HepG2 (cell line): ENCODE measurements at regions not wholly inside any gene's neighbourhood (a gene's known extent, or its start where the extent isn't known, plus 50 kb on each side); places are given as distances from the start of the nearest gene placed in this dataset.

Source experiments
- ATAC-seq: fragments of 200-7000 bp; cut with Tn5 transposase; 3 replicates; pipeline ENCODE4 v1.9.1; 2020; ENCODE audit warnings: mild to moderate bottlenecking, moderate library complexity
- BruUV-seq: library from RNA; stranded (reverse); fragments of 400-500 nt; replicated peaks from 2 replicates; lab custom pipeline; 2021; lab: Mats Ljungman, UMichigan
- CTCF ChIA-PET: fragments of 300-600 bp; formaldehyde crosslinking; extraction: SDS; loops from one replicate; lab custom pipeline; 2021; ENCODE audit warnings: low total read pairs, inconsistent platforms, low intra/inter-chr PET ratio; lab: Yijun Ruan, JAX
- POLR2A ChIA-PET: fragments of 350-600 bp; sonication (Branson Sonifier 250); formaldehyde crosslinking; loops from one replicate; lab custom pipeline; 2020; ENCODE audit warnings: antibody characterized with exemption, inconsistent platforms; lab: Yijun Ruan, JAX
- DNase-seq: peaks from one replicate; pipeline ENCODE4 v3.0.0-alpha.2; 2015; ENCODE audit warnings: low spot score
- FAIRE-seq: peaks from 3 replicates; lab custom pipeline; 2011; peaks lifted over from hg19 to GRCh38; lab: Jason Lieb, UNC
- H2AFZ ChIP-seq: one replicate; pipeline ENCODE4 v1.6.1; 2011; ENCODE audit warnings: low read length, inconsistent platforms
- H3K27ac ChIP-seq: fragments of 300-600 bp; 3 replicates; pipeline ENCODE4 v1.8.0; 2011; ENCODE audit warnings: mixed run types, mild to moderate bottlenecking, mixed read lengths, low read length, inconsistent platforms; ENCODE audit not compliant: insufficient read depth; ENCODE audit errors: extremely low read length
- H3K27me3 ChIP-seq, 2 experiments: fragments of 200-600 bp in 1 of 2; 2 replicates in 1 of 2; 3 replicates in 1 of 2; pipeline versions ENCODE4 v1.6.0 to v1.8.0; 2011; ENCODE audit warnings: low read length in 2 of 2, mild to moderate bottlenecking in 2 of 2, moderate library complexity in 2 of 2, inconsistent platforms in 1 of 2; ENCODE audit not compliant: insufficient read depth in 2 of 2, control insufficient read depth in 1 of 2
- H3K36me3 ChIP-seq, 2 experiments: fragments of 200-600 bp in 1 of 2; replicated peaks in 1 of 2; 2 replicates in 1 of 2; 3 replicates in 1 of 2; pipeline versions ENCODE4 v1.5.1 to v1.8.0; 2011; ENCODE audit warnings: low read length in 2 of 2, inconsistent platforms in 1 of 2; ENCODE audit not compliant: insufficient read depth in 2 of 2, control insufficient read depth in 1 of 2
- H3K4me1 ChIP-seq: 2 replicates; pipeline ENCODE4 v1.5.1; 2012; ENCODE audit warnings: low read length, inconsistent platforms; ENCODE audit not compliant: insufficient read depth
- H3K4me2 ChIP-seq: 2 replicates; pipeline ENCODE4 v1.6.0; 2011; ENCODE audit warnings: low read depth, low read length, inconsistent platforms
- H3K4me3 ChIP-seq, 3 experiments: fragments of 200-600 bp in 1 of 3; sonication (generic), shearing (Covaris generic) in 1 of 3; replicated peaks in 1 of 3; 2 replicates each; pipeline ENCODE4 v1.5.1; 2011 to 2016; ENCODE audit warnings: low read length in 3 of 3, inconsistent platforms in 2 of 3, low read depth in 2 of 3, mild to moderate bottlenecking in 2 of 3, control low read depth in 1 of 3, mixed read lengths in 1 of 3; ENCODE audit not compliant: insufficient read depth in 1 of 3
- H3K79me2 ChIP-seq: one replicate; pipeline ENCODE4 v1.6.1; 2011; ENCODE audit warnings: low read length, inconsistent platforms; ENCODE audit not compliant: insufficient read depth
- H3K9ac ChIP-seq: 2 replicates; pipeline ENCODE4 v1.6.0; 2011; ENCODE audit warnings: mild to moderate bottlenecking, low read depth, low read length, inconsistent platforms; ENCODE audit not compliant: insufficient read depth
- H3K9me3 ChIP-seq: 2 replicates; pipeline ENCODE4 v1.5.1; 2012; ENCODE audit warnings: mild to moderate bottlenecking, low read length
- H4K20me1 ChIP-seq: 2 replicates; pipeline ENCODE4 v1.6.0; 2011; ENCODE audit warnings: inconsistent platforms, mild to moderate bottlenecking, low read length, moderate library complexity; ENCODE audit not compliant: insufficient read depth
- ARNTL ChIP-seq: sonication (generic); formaldehyde crosslinking; IDR thresholded peaks from 2 replicates; pipeline ENCODE4 v1.4.0; 2020; ENCODE audit warnings: mild to moderate bottlenecking, missing genetic modification reagents
- ATM ChIP-seq: fragments of 450-650 bp; IDR thresholded peaks from 2 replicates; pipeline ENCODE4 v1.7.1; 2017; ENCODE audit warnings: mild to moderate bottlenecking, borderline replicate concordance
- SMYD3 ChIP-seq: sonication (generic); formaldehyde crosslinking; IDR thresholded peaks from 2 replicates; pipeline ENCODE4 v1.8.1; 2023; ENCODE audit warnings: mild to moderate bottlenecking, missing genetic modification reagents
- ZNF432 ChIP-seq: sonication (generic); formaldehyde crosslinking; IDR thresholded peaks from 2 replicates; pipeline ENCODE4 v1.5.0; 2020; ENCODE audit warnings: missing genetic modification reagents, mild to moderate bottlenecking, borderline replicate concordance
- ZNF547 ChIP-seq: sonication (generic); formaldehyde crosslinking; IDR thresholded peaks from 2 replicates; pipeline ENCODE4 v1.5.1; 2020; ENCODE audit warnings: mild to moderate bottlenecking, missing genetic modification reagents
- ZNF597 ChIP-seq: sonication (generic); formaldehyde crosslinking; IDR thresholded peaks from 2 replicates; pipeline ENCODE4 v1.5.0; 2020; ENCODE audit warnings: missing genetic modification reagents
- ZNF615 ChIP-seq: sonication (generic); formaldehyde crosslinking; IDR thresholded peaks from 2 replicates; pipeline ENCODE4 v1.5.0; 2020; ENCODE audit warnings: mild to moderate bottlenecking, missing genetic modification reagents, borderline replicate concordance
- ZNF709 ChIP-seq: sonication (generic); formaldehyde crosslinking; IDR thresholded peaks from 2 replicates; pipeline ENCODE4 v1.5.0; 2020; ENCODE audit warnings: mild to moderate bottlenecking, missing genetic modification reagents
- ZNF775 ChIP-seq: sonication (generic); formaldehyde crosslinking; IDR thresholded peaks from 2 replicates; pipeline ENCODE4 v1.4.0; 2020; ENCODE audit warnings: missing genetic modification reagents, mild to moderate bottlenecking, moderate library complexity, borderline replicate concordance
- WGBS: methylation state at CpG from one replicate; pipeline ENCODE4 v1.1.6; 2017; ENCODE audit warnings: low lambda C conversion rate; 5-methylcytosine and 5-hydroxymethylcytosine counted together
- in situ Hi-C: cut with HindIII; loops from 2 replicates; pipeline ENCODE4 v1.10.0; 2017; ENCODE audit warnings: low pct_unique_long_range_greater_than_20kb; ENCODE audit not compliant: extremely low pct_ligation_motif_present
- intact Hi-C: fragments of 100-400 bp; cut with micrococcal nuclease; formaldehyde crosslinking; loops from one replicate; pipeline ENCODE4 v1.10.0; 2022; ENCODE audit not compliant: unreplicated experiment

DNA sequence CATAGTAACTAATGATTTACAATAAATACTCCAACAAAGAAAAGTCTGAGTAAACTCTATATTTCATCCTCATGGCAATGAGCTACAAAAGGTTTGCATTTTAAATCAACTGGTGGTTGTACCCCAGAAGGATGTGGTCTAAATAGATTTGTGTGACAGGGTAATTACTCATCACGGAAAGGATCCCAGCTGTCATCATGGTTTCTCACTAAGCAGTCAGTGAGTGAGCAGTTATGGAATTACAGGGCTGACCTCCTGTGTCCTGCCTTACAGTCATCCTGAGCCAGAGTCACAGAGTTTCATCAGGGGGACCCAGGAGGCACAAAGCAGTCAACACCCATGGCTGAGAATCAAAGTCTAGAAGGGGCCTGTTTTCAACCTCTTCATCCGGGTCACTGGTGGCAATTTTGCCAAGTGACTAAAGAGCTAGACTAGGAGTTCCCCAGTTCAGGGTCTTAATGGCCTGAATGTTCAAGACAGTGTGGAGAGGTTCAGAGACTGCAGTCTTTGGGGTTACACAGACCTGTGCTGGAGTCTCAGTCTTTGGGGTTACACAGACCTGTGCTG, 210.7 kb upstream of the SLC24A2 start:
- in situ Hi-C loops (no loop called here), intact Hi-C loops (no loop called here)
- H3K4me1 ChIP-seq: no peaks in the 10 kb centered on the region
- H2AFZ ChIP-seq: no peak overlapping the region
- no peaks in the 10 kb centered on the region for H3K27me3 ChIP-seq
- H3K9ac ChIP-seq: no peak overlapping the region
- no peaks in the 10 kb centered on the region for H4K20me1 ChIP-seq
- no peak for FAIRE-seq
- POLR2A ChIA-PET: no interaction called here
- no peaks in the 10 kb centered on the region for H3K79me2 ChIP-seq
- no peak for ATAC-seq
- H3K4me3 ChIP-seq: no peak overlapping the region
- CTCF ChIA-PET: no interaction called here
- DNase-seq: no peak
- WGBS: 0% methylated on average over 2 of the region's 2 CpGs
- no peak overlapping the region for H3K4me2 ChIP-seq
- no TSS peak for BruUV-seq
- H3K9me3 ChIP-seq: no peaks in the 10 kb centered on the region
- H3K36me3 ChIP-seq: no peaks in the 10 kb centered on the region
- no peak overlapping the region for H3K27ac ChIP-seq
- TF ChIP-seq ZNF709 (CRISPR knock-in tag) (no peak), ARNTL (CRISPR knock-in tag) (no peak), ZNF547 (CRISPR knock-in tag) (no peak), ZNF597 (CRISPR knock-in tag) (no peak)

DNA sequence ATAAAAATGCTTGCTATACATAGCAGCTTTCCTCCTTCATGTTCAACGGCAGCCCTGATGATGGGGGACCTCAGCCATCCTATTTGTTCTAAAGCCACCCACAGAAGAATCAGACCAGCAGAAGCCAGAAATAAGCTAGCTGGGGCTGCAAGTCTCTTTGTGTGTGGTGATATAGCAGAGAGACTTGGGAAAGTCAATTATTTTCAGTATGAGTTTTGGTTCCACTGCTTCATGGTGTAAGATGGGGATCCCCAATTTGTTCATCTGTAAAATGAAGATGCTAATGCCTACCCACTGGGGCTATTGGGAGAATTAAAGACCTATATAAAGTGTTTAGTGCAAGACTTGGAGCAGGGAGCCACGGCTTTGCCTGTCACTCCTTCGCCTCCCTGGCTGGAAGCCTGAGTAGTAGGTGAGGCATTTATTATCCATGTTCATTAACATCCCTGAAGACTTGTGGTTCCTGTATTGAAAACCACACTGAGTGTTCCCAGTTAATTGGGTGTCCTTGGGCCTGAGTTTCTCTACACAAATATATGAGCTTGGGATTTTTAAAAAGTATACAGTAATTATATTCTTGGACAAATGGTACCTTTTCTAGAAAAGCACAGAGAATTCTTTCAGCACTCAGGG, 210.1 kb upstream of the SLC24A2 start:
- Histone ChIP-seq H3K27ac (no peak overlapping the region), H3K4me3 (no peak overlapping the region), H3K27me3 (no peaks in the 10 kb centered on the region), H3K79me2 (no peaks in the 10 kb centered on the region), H3K4me2 (no peak overlapping the region), H3K9me3 (no peaks in the 10 kb centered on the region), H3K4me1 (no peaks in the 10 kb centered on the region), H3K9ac (no peak overlapping the region), H2AFZ (no peak overlapping the region), H3K36me3 (no peaks in the 10 kb centered on the region), H4K20me1 (no peaks in the 10 kb centered on the region)
- FAIRE-seq: no peak
- in situ Hi-C loops: no loop called here
- no TSS peak for BruUV-seq
- ChIA-PET CTCF (no interaction called here), POLR2A (no interaction called here)
- TF ChIP-seq SMYD3 (CRISPR knock-in tag): no peak
- TF ChIP-seq ZNF615 (CRISPR knock-in tag): no peak
- no peak for TF ChIP-seq ZNF432 (CRISPR knock-in tag)
- TF ChIP-seq ZNF775 (CRISPR knock-in tag): no peak
- no peak for TF ChIP-seq ATM
- intact Hi-C loops: no loop called here
- ATAC-seq: no peak
- WGBS: 4% methylated on average over 3 of the region's 3 CpGs
- no peak for DNase-seq
